ENCODE measurements at regions not wholly inside any gene's neighbourhood (a gene's known extent, or its start where the extent isn't known, plus 50 kb on each side); places are given as distances from the start of the nearest gene placed in this dataset.

DNA sequence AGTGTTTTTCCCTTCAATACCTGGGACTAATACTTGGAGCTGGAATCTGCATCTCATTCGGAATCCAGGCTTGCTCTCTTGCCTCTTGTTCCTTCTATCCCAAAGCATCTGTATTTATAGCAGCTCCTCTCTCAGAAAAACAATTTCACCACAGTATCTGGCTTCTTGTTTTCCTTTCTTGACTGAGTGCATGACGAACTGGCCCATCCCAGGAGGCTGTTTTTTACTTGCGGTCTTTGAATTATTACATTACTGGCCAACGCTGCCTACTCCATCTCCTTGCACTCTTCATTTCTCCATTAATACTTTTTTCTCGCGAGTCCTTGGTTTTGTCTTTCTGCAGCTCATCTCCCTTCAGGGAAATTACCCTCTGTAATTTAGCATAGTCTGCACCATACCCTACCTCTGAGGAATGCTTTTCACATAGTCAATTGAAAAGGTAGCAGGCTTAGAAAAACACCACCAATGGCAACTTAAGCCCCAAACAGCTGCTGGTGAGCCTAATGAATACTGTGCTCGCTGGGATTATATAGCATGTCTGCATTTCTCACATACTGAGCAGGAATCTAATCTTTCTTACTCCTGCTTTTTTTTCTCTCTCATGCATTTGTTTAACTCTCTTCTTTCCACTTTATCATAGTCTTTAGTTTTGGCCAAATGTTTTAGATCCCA, 277.4 kb upstream of the SESN3 start:
- DNase-seq = no peak

DNA sequence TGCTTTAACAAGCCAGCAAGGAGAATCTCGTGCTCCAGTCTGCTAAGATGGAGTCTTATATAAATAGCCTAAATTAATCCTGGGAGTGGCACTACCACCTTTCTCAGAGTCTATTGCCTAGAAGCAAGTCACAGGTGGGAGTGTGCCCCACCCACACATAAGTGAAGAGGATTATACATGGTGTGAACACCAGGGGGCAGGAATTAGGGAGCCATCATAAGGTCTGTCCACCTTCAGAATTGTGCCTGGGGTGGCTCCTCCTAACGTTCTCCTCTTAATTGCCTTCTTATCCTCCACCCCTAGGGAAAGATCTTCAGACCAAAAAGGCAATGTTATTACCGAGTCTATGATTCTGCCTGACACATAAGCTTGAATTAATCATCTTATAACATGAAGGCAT, 276.8 kb upstream of the SESN3 start:
- no peak for DNase-seq

DNA sequence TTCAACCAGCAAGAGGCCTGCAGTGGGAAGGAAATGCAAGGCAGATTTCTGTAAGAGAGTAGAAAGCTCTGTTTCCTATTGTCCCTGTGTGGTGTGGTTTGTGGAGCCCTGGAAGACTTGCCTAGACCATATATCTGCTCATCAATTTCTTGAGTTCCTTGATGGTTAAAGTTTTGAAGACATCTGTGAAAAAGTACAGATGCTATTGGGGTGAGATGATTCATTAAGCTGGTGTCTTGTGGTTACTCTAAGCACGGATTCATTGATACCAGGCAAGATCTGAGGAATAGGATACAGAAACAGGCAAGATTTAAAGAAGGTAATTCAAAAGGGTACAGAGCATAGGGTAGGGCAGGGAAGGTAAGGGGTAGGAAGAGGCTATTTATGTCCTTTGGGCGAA, 275.8 kb upstream of the SESN3 start:
- DNase-seq = no peak

DNA sequence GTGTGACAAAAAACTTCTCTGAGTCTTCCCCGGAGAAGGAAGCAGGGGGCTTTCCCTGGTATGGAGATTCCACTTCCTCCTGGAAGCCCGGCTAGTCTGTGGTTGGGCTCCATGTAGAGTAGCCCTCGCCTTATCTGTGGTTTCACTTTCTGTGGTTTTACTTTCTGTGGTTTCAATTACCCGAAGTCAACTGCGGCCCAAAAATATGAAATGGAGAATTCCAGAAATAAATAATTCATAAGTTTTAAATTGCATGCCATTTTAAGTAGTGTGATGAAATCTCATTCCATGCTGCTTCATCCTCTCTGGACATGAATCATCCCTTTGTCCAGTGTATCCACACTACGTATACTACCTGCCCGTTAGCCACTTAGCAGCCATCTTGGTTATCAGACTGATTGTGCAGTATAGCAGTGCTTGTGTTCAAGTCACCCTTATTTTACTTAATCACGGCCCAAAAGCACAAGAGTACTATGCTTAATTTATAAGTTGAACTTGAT, 275.0 kb upstream of the SESN3 start:
- no peak for DNase-seq

DNA sequence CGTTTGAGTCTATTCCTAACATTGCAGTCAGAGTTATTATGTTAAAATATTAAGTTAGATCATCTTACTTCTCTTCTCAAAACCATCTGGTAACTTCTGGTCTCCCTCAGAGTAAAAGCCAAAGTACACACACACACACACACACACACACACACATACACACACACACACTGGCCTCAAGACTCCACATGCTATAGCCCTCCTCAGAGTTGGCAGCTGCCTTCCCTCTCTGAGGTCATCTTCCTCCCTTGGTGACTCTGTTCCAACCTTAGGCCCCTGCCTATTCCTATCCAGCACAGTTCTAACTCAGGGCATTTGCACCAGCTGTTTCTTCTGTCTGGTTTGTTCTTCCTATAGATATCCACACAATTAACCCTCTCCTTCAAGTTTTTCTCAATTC, 272.0 kb upstream of the SESN3 start:
- no peak for DNase-seq

- no peak for DNase-seq
These were observed 271.5 kb upstream of the SESN3 start for GRCh38 chr11:95502522-95502921.

- DNase-seq = no peak
These were observed 270.8 kb upstream of the SESN3 start for GRCh38 chr11:95501761-95502266.

DNA sequence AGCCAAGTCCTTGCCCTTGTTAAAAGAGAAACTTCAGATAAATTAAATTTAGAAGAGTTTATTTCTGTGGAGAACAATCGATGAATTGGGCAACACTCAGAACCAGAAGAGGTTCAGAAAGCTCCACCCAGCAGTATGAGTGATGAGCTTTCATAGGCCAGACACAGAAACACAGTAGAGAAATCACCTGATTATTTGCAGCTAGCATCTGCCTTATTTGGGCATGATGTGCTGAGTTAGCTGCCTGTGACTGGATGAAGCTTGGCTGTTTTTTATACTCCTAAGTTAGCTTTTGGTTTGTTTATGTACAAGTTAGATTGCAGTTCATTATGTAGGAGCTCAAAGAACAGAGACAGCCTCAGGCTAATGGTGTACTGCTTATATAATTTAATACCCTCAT, 269.5 kb upstream of the SESN3 start:
- DNase-seq = no peak

- DNase-seq = no peak
These were observed 268.6 kb upstream of the SESN3 start for GRCh38 chr11:95499516-95500135.

DNA sequence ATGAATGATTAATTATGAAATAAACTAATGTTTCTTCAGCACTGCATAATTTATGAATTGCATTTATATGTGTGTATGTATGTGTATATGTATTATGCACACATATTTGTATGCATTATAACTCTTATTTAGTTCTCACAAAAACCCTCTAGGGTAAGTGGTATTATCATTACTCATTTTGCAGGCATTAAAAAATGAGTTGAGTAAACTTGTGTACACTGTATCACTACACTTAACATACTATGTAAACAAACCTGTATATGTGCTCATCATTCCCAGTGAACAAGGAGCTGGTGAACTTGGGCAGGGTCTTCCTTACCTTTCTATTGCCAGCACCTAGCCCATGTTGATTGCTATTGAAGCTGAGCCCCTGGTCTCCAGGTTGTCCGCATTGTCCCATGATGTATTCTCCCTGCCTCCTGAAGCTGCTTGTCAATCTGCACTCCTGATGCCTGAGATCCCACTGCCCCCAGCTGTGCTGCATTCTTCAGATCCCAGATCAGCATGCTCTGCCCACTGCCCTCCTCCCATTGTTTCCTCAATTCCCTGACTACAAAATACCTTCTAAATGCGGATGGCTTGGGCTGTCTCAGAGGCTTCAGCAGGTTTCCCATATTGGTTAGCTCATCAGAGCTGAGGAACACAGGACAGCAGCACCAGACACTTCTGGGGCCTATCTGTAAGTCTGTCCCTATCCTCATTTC, 267.9 kb upstream of the SESN3 start:
- no peak for DNase-seq

- DNase-seq = no peak
These were observed 265.9 kb upstream of the SESN3 start for GRCh38 chr11:95496901-95497300.

GRCh38 chr11:95495706-95496105, 264.7 kb upstream of the SESN3 start:
- no peak for DNase-seq

DNA sequence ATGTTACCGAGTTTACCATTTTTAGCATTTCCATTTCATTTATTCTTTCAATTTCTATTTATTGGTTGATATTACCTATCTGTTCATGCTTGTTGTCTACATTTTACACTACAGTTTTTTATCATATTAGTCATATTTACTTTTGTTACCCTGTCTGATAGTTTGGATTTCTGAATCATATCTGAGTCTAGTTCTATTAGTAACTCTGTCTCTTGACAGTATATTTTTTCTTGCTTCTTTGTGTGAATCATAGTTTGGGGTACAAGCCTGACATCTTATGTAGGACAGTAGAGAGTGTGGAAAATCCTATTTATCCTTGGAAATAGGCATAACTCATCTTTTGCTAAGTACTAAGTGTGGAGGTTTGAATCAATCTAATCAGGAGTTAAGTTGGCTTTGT, 263.9 kb upstream of the SESN3 start:
- no peak for DNase-seq

DNA sequence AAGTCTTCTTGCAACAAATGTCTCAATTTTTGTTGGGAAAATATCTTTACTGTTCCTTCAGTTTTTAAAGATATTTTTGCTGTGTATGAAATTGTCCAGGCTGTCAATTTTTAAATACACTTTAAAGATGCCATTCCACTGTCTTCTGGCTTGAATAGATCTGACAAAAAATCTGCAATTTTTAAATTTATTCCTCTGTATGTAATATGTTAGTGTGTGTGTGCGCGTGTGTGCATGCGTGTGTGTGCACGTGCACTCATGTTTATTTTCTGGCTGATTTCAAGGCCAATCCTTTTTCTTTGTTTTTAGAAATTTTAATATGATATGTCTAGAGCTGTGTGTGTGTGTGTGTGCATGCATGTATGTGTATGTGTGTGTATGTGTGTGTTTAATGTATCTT, 263.2 kb upstream of the SESN3 start:
- no peak for DNase-seq

GRCh38 chr11:95490625-95491024, 259.6 kb upstream of the SESN3 start:
- DNase-seq = no peak

GRCh38 chr11:95487938-95488337, 256.9 kb upstream of the SESN3 start:
- DNase-seq = no peak

DNA sequence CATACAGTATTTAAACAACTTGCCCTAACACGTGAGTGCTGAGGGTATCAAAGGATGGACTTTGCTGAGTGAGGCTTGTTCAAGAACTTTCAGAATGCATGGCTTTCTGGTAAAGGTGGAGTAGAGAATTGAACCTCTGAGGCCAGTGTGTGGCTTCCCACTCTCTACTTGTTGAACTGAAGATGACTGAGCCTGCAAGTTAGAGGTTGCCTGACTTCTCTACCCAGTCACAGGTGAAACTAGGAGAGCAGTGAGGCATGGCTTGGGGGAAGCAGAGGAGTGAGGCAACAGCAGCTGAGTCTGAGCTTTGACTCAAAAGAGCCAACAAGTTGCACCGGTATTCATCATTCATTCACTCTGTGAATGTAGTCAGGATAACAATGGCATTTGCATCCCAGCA, 256.4 kb upstream of the SESN3 start:
- no peak for DNase-seq

DNA sequence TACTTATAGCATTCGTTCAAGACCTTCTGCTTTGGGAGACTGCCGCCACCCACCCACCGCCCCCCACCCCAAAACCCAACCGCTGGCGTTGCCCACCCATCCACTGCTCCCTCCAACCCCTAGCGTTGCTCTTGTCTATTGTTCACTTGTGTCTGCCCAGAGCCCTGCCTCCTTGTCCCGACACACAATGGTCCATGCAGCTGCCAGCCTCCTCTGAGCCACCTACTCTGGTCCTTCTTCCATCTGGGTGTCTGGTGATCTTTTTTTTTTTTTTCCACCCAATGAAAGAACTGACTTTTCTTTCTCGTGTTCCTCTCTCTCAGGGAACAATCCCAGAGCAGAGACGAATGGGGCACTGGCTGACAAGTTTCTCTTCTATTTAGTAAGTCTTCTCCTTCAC, 256.0 kb upstream of the SESN3 start:
- DNase-seq = no peak

DNA sequence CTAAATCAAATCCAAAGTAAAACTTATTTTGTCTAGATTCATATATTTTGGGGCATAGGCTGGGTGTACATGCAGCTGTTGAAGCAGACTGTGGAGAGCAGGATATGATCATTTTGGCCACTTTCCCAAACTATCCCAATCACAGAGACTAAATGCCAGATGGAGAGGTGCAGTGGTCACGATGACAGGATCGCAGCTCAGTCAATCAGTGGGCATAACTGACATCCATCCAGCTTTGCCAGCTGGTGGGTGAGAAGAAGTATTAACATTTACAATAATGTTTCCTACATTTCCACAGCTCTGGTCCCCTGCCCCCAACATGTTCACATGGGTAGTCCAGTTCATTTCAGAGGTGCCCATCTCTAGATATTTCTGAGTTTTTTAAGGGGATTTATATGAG, 255.5 kb upstream of the SESN3 start:
- DNase-seq = no peak

DNA sequence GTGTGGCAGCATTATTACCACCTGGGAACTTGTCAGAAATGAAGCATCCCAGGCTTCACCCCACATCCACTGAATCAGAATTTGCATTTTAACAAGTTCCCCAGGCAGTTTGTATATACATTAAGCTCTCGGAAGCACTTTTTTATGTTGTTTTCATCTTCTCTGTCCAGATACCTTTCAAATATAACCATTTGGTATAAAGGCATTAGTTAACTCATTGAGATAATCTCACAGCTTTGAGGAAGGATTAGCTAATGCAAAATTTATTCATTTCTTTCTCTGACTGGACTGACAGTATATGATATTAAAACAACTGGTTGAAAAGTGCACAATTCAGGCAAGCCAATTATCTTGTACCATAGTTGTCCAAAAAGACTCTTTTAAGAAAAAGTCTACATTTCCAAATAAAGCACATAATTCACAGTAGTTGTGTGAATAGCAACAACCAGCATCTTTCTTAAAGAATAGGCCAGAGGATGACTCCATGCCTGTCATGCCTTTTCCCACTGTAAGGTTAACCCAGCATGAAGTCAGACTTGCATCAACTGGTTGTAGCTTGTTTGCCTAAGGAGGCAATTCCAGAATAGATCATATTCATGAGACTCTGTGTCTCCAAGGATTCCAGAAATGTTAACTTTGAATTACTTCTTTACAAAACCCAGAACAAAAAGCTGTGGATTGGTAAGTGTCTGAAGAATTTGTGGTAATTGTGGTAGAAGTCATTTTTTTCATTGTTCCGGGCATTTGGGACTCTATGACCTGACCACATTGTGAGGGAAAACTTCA, 254.3 kb upstream of the SESN3 start:
- DNase-seq = no peak

- DNase-seq = no peak
These were observed 252.3 kb upstream of the SESN3 start for GRCh38 chr11:95483339-95483738.

GRCh38 chr11:95478003-95478402, 247.0 kb upstream of the SESN3 start:
- no peak for DNase-seq

DNA sequence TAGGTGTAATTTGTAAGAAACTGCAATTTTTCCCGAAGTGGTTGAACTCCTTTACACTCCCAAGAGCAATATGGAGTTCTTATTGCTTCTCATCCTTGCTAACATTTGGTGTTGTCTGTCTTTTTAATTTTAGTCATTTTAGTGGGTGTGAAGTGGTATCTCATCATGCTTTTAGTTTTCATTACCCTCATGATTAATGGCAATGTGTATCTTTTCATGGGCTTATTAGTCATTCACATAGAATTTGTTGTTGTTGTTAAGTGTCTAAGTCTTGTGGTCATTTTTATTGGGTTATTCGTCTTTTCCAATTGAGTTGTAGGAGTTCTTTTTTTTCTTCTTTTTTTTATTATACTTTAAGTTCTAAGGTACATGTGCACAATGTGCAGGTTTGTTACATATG, 238.3 kb upstream of the SESN3 start:
- DNase-seq = no peak

All from GF-D8 (cell line).